22Rv1 (cell line): ENCODE measurements at regions not wholly inside any gene's neighbourhood (a gene's known extent, or its start where the extent isn't known, plus 50 kb on each side); places are given as distances from the start of the nearest gene placed in this dataset.

ENCODE experiments used
- ZFX ChIP-seq: fragments of 450-650 bp; IDR thresholded peaks from 2 replicates; pipeline ENCODE4 v1.6.1; 2017; ENCODE audit warnings: antibody characterized with exemption, borderline replicate concordance
- TF ChIP-seq, protein P1 (sequence below): fragments of 450-650 bp; IDR thresholded peaks from 2 replicates; pipeline ENCODE4 v1.5.1; 2017; ENCODE audit warnings: mild to moderate bottlenecking

GRCh38 chr9:97755618-97756267, 58.6 kb upstream of the XPA start:
- TF ChIP-seq, protein P1, sequence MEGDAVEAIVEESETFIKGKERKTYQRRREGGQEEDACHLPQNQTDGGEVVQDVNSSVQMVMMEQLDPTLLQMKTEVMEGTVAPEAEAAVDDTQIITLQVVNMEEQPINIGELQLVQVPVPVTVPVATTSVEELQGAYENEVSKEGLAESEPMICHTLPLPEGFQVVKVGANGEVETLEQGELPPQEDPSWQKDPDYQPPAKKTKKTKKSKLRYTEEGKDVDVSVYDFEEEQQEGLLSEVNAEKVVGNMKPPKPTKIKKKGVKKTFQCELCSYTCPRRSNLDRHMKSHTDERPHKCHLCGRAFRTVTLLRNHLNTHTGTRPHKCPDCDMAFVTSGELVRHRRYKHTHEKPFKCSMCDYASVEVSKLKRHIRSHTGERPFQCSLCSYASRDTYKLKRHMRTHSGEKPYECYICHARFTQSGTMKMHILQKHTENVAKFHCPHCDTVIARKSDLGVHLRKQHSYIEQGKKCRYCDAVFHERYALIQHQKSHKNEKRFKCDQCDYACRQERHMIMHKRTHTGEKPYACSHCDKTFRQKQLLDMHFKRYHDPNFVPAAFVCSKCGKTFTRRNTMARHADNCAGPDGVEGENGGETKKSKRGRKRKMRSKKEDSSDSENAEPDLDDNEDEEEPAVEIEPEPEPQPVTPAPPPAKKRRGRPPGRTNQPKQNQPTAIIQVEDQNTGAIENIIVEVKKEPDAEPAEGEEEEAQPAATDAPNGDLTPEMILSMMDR = no peak
- TF ChIP-seq ZFX = no peak
